HK-2 (cell line): ENCODE measurements at regions not wholly inside any gene's neighbourhood (a gene's known extent, or its start where the extent isn't known, plus 50 kb on each side); places are given as distances from the start of the nearest gene placed in this dataset.

Experiments used
- DNase-seq: peaks from one replicate; pipeline ENCODE4 v3.0.0-alpha.2; 2018; ENCODE audit not compliant: unreplicated experiment

GRCh38 chr3:127375151-127375930 is 87.5 kb upstream of the PRR20G start:
- DNase-seq, result no peak

GRCh38 chr3:127374086-127375010 is 86.5 kb upstream of the PRR20G start:
- DNase-seq, result peak; percentile 9

- no peak for DNase-seq
Observed at GRCh38 chr3:127373441-127374085, 85.7 kb upstream of the PRR20G start.

GRCh38 chr3:127371846-127372245 is 84.0 kb upstream of the PRR20G start:
- DNase-seq, result no peak

DNA sequence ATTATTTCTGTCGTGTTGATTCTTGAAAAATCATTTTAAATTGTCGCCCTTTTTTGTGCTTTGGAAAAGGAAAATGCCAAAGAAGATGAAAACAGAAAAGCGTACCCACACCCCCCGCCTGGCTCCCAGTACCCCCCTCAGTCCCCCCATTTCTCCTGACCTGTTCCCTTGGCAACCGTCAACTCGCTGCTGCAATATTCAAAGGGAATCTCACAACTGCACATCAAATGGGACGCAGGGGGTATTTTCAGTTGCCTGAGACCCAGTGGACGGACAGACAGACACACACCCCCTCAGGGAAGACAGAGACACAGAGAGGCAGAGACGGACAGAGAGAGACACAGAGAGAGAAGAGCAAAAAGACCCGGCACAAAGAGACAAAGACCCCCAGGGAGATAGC is 83.5 kb upstream of the PRR20G start:
- DNase-seq, result no peak

DNA sequence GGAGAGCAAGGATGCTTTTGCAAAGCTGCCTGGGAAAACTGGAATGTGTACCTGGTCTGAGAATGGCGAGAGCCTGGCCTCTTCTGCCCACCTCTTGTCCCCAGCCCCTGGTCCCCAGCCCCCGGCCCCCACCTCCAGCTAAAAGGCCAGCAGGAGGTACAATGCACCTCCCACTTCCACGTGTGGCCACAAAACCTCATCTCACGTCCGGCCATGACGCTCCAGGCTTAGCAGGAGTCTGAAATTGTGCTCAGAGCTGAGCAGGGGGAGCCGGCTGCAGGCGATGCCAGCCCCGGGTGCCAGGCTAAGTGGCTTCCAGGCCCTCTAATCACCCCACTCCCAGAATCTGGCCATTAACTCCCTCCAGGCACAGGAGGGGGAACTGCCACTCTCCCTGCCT is 83.1 kb upstream of the PRR20G start:
- no peak for DNase-seq

GRCh38 chr3:127369356-127369935 is 81.6 kb upstream of the PRR20G start:
- no peak for DNase-seq

DNA sequence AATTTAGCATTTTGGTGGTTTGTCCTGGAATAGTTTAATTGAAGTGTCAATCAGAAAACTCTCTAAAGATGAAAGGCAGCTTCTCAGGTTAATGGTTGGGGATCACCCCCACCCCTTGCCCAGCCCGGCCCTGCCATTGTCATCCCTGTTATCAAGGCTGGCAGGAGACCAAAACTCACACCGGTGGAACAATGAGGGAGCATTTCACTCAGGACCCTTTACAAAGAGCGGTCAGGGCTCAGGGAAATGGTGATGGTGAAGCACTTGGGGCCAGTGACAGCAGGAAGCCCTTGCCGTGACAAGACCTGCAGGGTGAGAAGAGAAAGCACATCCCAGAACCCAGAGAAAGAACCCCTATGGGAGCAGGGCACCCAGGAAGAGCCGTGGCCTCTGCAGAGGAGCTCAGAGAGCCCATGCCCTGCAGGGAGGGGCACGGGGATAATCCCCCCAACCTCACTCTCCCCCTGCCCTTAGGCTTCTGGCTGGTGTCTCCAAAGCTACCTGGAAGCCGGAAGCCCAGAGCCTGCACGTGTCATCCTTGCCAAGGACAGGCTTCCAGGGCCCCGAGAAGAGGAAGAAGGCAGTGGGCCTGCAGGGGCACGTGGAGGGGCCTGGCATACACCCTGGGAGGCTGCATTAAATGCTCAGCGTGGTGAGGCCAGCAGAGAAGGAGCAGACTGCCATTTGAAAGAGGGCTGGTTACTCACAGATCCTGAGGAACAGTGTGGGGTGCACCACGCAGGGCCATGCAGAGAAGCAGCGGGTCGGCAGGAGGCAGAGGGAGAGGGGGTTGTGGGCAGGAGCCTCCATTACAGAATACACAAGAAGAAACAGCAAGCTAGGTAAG is 80.6 kb upstream of the PRR20G start:
- no peak for DNase-seq

DNA sequence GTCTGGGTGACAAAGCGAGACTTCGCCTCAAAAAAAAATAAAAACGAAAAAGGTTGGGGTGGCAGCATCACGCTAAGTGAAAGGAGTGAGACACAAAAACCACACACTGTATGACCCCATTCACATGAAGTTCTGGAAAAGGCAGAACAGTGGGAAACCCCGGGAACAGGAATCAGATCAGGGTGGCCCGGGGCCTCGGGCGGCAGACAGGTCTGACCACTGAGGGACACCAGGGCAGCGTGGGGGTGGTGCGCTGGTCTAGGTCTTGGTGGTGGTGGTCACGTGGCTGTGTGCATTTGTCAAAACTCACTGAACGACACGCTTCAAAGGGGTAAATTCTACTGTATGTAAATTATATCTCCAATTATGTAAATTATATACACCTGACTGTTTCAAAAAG is 79.7 kb upstream of the PRR20G start:
- no peak for DNase-seq

DNA sequence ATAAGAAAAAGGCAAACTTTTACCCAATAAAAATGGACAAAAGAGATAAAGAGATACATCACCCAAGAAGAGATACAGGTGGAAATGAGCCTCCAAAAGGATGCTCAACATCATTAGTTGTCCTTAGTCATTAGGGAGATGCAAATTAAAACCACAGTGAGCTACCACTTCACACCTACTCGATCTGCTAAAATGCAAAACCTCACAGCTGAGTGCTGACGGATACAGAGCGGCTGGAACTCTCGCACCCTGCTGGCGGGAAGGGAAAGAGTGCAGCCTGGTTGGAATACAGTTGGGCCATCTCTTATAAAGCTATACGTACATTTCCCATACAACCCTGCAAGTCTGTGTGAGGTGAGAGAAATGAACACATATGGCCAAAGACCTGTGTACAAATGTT is 78.5 kb upstream of the PRR20G start:
- no peak for DNase-seq

- no peak for DNase-seq
Observed at GRCh38 chr3:127365163-127365798, 77.4 kb upstream of the PRR20G start.

DNA sequence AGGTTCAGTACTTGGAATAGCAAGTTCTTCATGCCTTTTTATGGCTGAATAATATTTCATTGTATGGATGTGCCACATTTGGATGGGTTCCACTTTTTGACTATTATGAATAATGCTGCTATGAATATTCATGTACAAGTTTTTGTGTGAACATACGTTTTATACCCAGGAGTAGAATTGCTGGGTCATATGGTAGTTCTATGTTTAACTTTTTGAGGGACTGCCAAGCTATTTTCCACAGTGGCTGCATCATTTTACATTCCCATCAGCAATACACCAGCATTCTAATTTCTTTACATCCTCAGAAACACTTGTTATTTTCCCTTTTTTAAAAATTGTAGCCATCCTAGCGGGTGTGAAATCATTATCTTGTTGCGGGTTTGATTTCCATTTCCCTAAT is 76.0 kb upstream of the PRR20G start:
- DNase-seq, result no peak

- no peak for DNase-seq
Observed at GRCh38 chr3:127363171-127363570, 75.3 kb upstream of the PRR20G start.

- no peak for DNase-seq
Observed at GRCh38 chr3:127360647-127361046, 72.8 kb upstream of the PRR20G start.

DNA sequence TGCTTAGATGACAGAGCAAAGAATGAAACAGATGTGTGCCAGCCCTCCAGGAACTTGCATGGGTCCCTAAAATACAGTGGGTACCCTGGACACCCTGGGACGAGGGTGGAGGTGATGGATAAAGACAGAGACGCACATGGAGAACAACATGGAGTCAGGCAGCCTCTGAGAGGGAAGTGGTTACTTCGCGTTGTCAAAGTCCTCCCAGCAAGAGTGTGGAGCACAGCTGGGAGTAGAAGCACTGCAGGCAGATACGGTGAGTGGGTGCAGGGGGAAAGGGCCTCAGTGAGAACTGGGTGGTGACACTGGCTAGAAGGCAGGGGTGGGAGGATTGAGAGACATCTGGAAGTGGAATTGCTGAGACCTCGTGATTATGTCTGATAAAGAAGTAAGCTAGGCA is 70.8 kb upstream of the PRR20G start:
- no peak for DNase-seq

- DNase-seq, result no peak
Observed at GRCh38 chr3:127356381-127356780, 68.5 kb upstream of the PRR20G start.

- no peak for DNase-seq
Observed at GRCh38 chr3:127354761-127355160, 66.9 kb upstream of the PRR20G start.

DNA sequence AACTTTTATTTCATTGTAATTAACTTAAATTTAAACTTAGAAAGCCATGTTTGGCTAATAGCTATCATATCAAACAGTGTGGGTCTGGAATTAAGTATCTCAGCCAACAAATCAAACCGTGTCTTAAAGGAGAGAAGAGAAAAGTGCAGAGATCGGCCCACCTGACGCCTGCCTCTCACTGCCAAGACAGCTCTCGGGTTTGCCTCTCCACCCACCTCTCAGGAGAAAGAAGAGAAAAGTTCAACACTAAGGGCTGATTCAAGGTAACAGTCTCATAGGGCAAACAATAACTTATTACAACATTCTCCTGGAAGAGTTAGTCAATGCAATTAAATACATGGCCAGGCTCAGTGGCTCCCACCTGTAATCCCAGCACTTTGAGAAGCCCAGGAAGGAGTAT is 64.8 kb upstream of the PRR20G start:
- DNase-seq, result no peak

DNA sequence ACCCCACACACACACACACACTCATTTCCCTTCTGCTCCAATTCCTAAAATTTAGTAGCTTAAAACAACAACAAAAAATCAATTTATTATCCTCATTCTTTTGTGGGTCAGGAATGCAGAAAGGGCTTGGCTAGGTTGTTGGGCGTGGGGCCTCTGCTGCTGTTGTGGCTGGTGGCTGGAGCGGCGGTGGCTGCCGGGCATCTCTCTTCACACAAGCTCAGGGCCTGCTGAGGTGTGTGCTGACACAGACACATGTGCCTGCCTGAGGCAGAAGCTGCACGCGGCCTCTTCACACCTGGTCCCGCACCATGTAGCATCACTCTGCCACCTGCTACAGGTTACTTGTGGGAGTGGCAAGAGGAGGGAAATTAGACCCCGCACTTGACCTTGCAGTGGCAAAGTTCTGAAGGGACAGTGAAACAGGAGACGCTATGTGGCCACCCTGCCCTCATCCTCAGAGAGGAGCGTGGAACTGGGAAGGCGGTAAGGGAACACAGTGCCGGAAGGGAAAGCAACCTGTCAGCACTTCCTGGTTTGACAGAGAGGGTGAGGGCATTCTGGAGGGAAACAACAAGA is 64.0 kb upstream of the PRR20G start:
- no peak for DNase-seq

DNA sequence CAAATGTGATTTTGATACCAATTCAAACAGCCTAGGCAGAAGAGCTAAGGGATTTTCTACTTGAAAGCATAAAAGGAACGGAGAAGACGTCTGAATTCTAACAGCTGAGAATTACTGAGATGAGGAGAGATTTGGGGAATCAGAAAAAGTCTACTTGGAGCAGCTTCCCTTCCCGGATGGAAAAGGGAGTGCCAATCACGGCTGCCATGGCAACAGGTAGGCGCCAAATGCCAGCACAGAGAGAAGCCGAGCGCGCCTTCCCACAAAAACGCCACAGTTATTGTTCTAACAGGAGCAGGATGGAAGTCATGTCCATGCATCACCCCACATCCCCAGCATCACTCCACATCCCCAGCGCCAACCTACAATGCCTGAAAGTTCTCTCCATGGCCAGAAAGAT is 63.5 kb upstream of the PRR20G start:
- DNase-seq, result no peak
